ENCODE measurements at regions not wholly inside any gene's neighbourhood (a gene's known extent, or its start where the extent isn't known, plus 50 kb on each side); places are given as distances from the start of the nearest gene placed in this dataset.

DNA sequence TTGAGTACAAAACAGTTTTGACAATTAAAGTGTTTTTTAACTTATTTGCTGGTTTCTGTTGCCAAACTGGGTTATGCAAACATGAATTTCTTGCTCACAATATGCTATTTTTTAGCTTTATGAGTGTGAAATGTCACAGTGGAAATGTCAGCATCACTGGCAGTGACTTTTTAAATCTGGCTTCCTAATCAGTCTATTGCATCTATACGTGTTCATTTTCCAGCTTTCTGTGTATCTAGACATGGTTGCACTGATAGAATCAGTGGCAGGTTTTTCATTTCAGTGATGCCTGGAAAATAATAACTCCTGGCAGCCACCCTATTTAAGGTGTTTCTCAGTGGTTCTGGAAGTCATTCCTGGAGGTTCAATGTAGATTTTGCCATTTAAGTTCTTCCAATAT, 146.7 kb downstream of the SLITRK6 start:
- TF ChIP-seq, protein P1, sequence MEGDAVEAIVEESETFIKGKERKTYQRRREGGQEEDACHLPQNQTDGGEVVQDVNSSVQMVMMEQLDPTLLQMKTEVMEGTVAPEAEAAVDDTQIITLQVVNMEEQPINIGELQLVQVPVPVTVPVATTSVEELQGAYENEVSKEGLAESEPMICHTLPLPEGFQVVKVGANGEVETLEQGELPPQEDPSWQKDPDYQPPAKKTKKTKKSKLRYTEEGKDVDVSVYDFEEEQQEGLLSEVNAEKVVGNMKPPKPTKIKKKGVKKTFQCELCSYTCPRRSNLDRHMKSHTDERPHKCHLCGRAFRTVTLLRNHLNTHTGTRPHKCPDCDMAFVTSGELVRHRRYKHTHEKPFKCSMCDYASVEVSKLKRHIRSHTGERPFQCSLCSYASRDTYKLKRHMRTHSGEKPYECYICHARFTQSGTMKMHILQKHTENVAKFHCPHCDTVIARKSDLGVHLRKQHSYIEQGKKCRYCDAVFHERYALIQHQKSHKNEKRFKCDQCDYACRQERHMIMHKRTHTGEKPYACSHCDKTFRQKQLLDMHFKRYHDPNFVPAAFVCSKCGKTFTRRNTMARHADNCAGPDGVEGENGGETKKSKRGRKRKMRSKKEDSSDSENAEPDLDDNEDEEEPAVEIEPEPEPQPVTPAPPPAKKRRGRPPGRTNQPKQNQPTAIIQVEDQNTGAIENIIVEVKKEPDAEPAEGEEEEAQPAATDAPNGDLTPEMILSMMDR (IDR thresholded peaks at IDR 0.05), result no peak
- no peak for TF ChIP-seq POLR2AphosphoS5 (IDR thresholded peaks at IDR 0.05)
